GM23338 (cell line): ENCODE measurements at regions not wholly inside any gene's neighbourhood (a gene's known extent, or its start where the extent isn't known, plus 50 kb on each side); places are given as distances from the start of the nearest gene placed in this dataset.

Experiments used
- ATAC-seq: fragments of 200-7000 bp; cut with Tn5 transposase; 3 replicates; pipeline ENCODE4 v1.9.1; 2020
- DNase-seq: peaks from one replicate; pipeline ENCODE4 v3.0.0-alpha.2; 2015; ENCODE audit warnings: low spot score
- H2AFZ ChIP-seq: fragments of 200-600 bp; sonication (generic); 2 replicates; pipeline ENCODE4 v1.8.0; 2016; ENCODE audit warnings: antibody characterized with exemption, mild to moderate bottlenecking, moderate library complexity
- H3F3A ChIP-seq: fragments of 200-600 bp; sonication (generic); replicated peaks from 2 replicates; pipeline ENCODE4 v1.8.0; 2017; ENCODE audit warnings: antibody characterized with exemption, mixed run types, low read depth
- H3K27ac ChIP-seq: fragments of 200-600 bp; sonication (generic); 2 replicates; pipeline ENCODE4 v1.6.1; 2016; ENCODE audit warnings: low read depth
- H3K27me3 ChIP-seq: fragments of 200-600 bp; sonication (generic); 2 replicates; pipeline ENCODE4 v1.8.0; 2016; ENCODE audit warnings: mild to moderate bottlenecking, mixed run types, moderate library complexity; ENCODE audit not compliant: insufficient read depth
- H3K36me3 ChIP-seq: fragments of 200-600 bp; sonication (generic); 2 replicates; pipeline ENCODE4 v1.8.0; 2016; ENCODE audit warnings: mild to moderate bottlenecking; ENCODE audit not compliant: insufficient read depth
- H3K4me1 ChIP-seq: fragments of 200-600 bp; sonication (generic); 2 replicates; pipeline ENCODE4 v1.8.0; 2016; ENCODE audit warnings: mild to moderate bottlenecking, moderate library complexity; ENCODE audit not compliant: insufficient read depth
- H3K4me2 ChIP-seq: fragments of 200-600 bp; sonication (generic); 2 replicates; pipeline ENCODE4 v1.7.1; 2017; ENCODE audit warnings: mixed run types
- H3K4me3 ChIP-seq: fragments of 200-600 bp; sonication (generic); 2 replicates; pipeline ENCODE4 v1.6.1; 2016; ENCODE audit warnings: mixed run types
- H3K79me2 ChIP-seq: fragments of 200-600 bp; sonication (generic); replicated peaks from 2 replicates; pipeline ENCODE4 v1.8.0; 2017; ENCODE audit warnings: mild to moderate bottlenecking; ENCODE audit not compliant: insufficient read depth
- H3K9me2 ChIP-seq: fragments of 200-600 bp; sonication (generic); 2 replicates; pipeline ENCODE4 v1.8.0; 2017; ENCODE audit not compliant: insufficient read depth
- H4K20me1 ChIP-seq: fragments of 200-600 bp; sonication (generic); replicated peaks from 2 replicates; pipeline ENCODE4 v1.8.0; 2017; ENCODE audit warnings: mild to moderate bottlenecking; ENCODE audit not compliant: insufficient read depth
- H3K27ac Mint-ChIP-seq: 2 replicates; pipeline ENCODE4 v1.8.0; 2020; ENCODE audit warnings: inconsistent platforms, mild to moderate bottlenecking, moderate library complexity, mixed read lengths
- H3K27me3 Mint-ChIP-seq: 3 replicates; pipeline ENCODE4 v1.8.0; 2022; ENCODE audit warnings: low read depth, mild to moderate bottlenecking, moderate library complexity, mixed read lengths, inconsistent platforms; ENCODE audit not compliant: insufficient read depth, poor library complexity
- H3K36me3 Mint-ChIP-seq: 3 replicates; pipeline ENCODE4 v1.8.0; 2021; ENCODE audit warnings: low read depth, mild to moderate bottlenecking, inconsistent platforms, moderate library complexity, mixed read lengths
- H3K4me1 Mint-ChIP-seq: 3 replicates; pipeline ENCODE4 v1.8.0; 2020; ENCODE audit warnings: mild to moderate bottlenecking, inconsistent platforms, mixed read lengths
- H3K4me3 Mint-ChIP-seq: 3 replicates; pipeline ENCODE4 v1.8.0; 2021; ENCODE audit warnings: moderate library complexity, mild to moderate bottlenecking, inconsistent platforms, mixed read lengths
- H3K9me3 Mint-ChIP-seq: 3 replicates; pipeline ENCODE4 v1.8.0; 2020; ENCODE audit warnings: moderate library complexity, mild to moderate bottlenecking, inconsistent platforms, mixed read lengths
- CREB1 ChIP-seq: fragments of 250-450 bp; sonication (Bioruptor Pico); IDR thresholded peaks from 2 replicates; pipeline ENCODE4 v1.5.0; 2020; ENCODE audit warnings: low read depth, mild to moderate bottlenecking, moderate library complexity
- EZH2 ChIP-seq: fragments of 200-600 bp; sonication (generic); IDR thresholded peaks from one replicate; pipeline ENCODE4 v1.8.0; 2017; ENCODE audit warnings: antibody characterized with exemption, mild to moderate bottlenecking, low read depth; ENCODE audit not compliant: unreplicated experiment
- EZH2phosphoT487 ChIP-seq: fragments of 200-600 bp; sonication (generic); IDR thresholded peaks from one replicate; pipeline ENCODE4 v1.8.1; 2018; ENCODE audit warnings: antibody characterized with exemption; ENCODE audit not compliant: unreplicated experiment
- JUNB ChIP-seq: IDR thresholded peaks from one replicate; pipeline ENCODE4 v1.6.1; 2016; ENCODE audit warnings: antibody characterized with exemption; ENCODE audit not compliant: unreplicated experiment
- POLR2AphosphoS5 ChIP-seq: IDR thresholded peaks from 2 replicates; pipeline ENCODE4 v1.6.1; 2016; ENCODE audit warnings: antibody characterized with exemption, low read depth
- STAT1 ChIP-seq: IDR thresholded peaks from one replicate; pipeline ENCODE4 v1.6.1; 2016; ENCODE audit warnings: antibody characterized with exemption; ENCODE audit not compliant: unreplicated experiment
- ZNF114 ChIP-seq: fragments of 250-450 bp; sonication (Bioruptor Pico); IDR thresholded peaks from 2 replicates; pipeline ENCODE4 v1.5.0; 2020; ENCODE audit warnings: mild to moderate bottlenecking, moderate library complexity
- ZNF331 ChIP-seq: fragments of 250-450 bp; sonication (Bioruptor Pico); IDR thresholded peaks from 2 replicates; pipeline ENCODE4 v1.5.0; 2020; ENCODE audit warnings: low read depth, mild to moderate bottlenecking, moderate library complexity
- TF ChIP-seq, protein P1 (sequence below): IDR thresholded peaks from one replicate; pipeline ENCODE4 v1.6.1; 2018; ENCODE audit warnings: antibody characterized with exemption; ENCODE audit not compliant: unreplicated experiment
- TF ChIP-seq, protein P2 (sequence below): IDR thresholded peaks from 2 replicates; pipeline ENCODE4 v1.6.1; 2016; ENCODE audit warnings: antibody characterized with exemption
- TF ChIP-seq, protein P3 (sequence below), 2 experiments: fragments of 200-600 bp in 1 of 2; sonication (generic) in 1 of 2; conservative IDR thresholded peaks; 2 replicates each; pipeline versions ENCODE4 v1.5.1 to v1.6.1; 2016 to 2017; ENCODE audit warnings: antibody characterized with exemption in 2 of 2, low read depth in 2 of 2, mild to moderate bottlenecking in 2 of 2, moderate library complexity in 1 of 2

DNA sequence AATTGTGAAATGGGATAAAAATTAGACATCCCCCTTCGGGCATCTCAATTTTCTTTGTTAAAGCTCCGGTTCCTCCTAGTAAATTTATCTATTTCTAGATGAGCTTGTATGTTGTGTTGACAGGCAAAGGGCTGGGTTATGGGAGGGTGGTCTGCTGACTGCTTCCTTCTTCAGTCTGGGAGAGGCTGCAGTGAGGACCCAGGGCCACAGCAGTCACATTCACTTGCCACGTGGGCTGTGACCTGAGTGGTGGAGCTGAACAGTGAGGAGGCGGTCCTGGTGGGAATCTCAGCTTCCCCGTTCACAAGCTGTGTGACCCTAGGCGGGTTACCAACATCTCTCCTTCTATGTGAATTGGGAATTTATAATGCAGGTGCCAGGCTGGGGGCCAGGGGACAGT, 57.5 kb upstream of the RXRA start (continued):
- TF ChIP-seq, protein P1, sequence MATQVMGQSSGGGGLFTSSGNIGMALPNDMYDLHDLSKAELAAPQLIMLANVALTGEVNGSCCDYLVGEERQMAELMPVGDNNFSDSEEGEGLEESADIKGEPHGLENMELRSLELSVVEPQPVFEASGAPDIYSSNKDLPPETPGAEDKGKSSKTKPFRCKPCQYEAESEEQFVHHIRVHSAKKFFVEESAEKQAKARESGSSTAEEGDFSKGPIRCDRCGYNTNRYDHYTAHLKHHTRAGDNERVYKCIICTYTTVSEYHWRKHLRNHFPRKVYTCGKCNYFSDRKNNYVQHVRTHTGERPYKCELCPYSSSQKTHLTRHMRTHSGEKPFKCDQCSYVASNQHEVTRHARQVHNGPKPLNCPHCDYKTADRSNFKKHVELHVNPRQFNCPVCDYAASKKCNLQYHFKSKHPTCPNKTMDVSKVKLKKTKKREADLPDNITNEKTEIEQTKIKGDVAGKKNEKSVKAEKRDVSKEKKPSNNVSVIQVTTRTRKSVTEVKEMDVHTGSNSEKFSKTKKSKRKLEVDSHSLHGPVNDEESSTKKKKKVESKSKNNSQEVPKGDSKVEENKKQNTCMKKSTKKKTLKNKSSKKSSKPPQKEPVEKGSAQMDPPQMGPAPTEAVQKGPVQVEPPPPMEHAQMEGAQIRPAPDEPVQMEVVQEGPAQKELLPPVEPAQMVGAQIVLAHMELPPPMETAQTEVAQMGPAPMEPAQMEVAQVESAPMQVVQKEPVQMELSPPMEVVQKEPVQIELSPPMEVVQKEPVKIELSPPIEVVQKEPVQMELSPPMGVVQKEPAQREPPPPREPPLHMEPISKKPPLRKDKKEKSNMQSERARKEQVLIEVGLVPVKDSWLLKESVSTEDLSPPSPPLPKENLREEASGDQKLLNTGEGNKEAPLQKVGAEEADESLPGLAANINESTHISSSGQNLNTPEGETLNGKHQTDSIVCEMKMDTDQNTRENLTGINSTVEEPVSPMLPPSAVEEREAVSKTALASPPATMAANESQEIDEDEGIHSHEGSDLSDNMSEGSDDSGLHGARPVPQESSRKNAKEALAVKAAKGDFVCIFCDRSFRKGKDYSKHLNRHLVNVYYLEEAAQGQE: no peak
- TF ChIP-seq CREB1 (CRISPR knock-in tag): no peak
- TF ChIP-seq, protein P2, sequence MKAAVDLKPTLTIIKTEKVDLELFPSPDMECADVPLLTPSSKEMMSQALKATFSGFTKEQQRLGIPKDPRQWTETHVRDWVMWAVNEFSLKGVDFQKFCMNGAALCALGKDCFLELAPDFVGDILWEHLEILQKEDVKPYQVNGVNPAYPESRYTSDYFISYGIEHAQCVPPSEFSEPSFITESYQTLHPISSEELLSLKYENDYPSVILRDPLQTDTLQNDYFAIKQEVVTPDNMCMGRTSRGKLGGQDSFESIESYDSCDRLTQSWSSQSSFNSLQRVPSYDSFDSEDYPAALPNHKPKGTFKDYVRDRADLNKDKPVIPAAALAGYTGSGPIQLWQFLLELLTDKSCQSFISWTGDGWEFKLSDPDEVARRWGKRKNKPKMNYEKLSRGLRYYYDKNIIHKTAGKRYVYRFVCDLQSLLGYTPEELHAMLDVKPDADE: no peak
- TF ChIP-seq EZH2phosphoT487: no peak
- TF ChIP-seq POLR2AphosphoS5: no peak

DNA sequence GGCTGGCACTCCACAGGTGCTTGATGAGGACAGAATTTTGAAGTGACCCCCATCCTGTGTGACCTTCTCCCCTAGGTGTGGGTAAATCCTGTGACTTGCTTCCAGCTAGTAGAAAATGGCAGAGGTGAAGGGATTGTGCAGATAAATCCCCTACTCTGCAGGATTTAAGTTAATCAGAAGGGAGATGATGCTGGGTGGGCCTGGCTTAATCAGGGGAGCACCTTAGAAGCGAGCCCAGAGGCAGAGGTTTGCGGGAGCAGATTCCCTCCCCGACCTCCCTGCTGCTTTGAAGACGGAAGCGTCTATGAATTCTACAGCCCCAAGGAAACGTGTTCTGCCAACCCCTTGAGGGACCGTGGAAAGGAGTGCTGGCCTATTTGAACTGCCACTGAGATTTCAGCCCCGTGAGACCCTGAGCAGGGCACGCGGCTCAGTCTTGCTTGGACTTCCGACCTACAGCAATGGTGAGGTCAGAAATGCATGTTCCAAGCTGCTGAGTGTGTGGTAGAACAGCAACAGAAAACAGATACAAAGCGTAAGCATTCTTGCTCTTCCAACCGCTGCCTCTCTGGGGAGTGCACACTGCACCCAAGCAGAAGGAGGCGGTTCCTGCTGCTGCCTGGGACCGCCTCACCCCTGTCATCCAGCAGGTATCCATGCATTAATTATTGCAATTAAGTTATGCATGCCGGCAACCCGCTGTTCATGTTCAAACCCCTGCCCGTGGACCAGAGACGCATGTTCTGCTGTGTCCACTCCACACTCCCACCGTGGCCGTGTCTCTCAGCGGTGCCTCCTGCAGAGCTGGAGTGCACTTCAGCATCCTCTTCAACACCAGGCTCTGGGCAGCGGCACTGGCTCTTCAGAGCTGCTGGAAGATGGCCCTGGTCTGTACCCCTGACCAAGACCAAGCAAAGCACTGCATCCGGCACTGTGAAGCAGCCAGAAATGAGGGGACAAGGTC, 54.6 kb upstream of the RXRA start:
- no peaks in the 10 kb centered on the region for H3F3A ChIP-seq
- no peaks in the 10 kb centered on the region for H3K4me1 ChIP-seq
- H3K9me2 ChIP-seq: no peaks in the 10 kb centered on the region
- Mint-ChIP-seq H3K36me3 (no peaks in the 10 kb centered on the region; the same call in 2 of the 3 replicates), H3K9me3 (no peaks in the 10 kb centered on the region; the same call in 2 of the 3 replicates), H3K4me3 (no peak overlapping the region; the same call in 2 of the 3 replicates), H3K4me1 (peaks cover 25% of the 10 kb centered on the region), H3K27me3 (peaks cover 14% of the 10 kb centered on the region), H3K27ac (peak overlapping the region; percentile 52; the same call in 1 of the 2 replicates)
- no peak overlapping the region for H3K4me2 ChIP-seq
- TF ChIP-seq ZNF114 (CRISPR knock-in tag) (no peak), STAT1 (no peak), EZH2phosphoT487 (no peak), ZNF331 (CRISPR knock-in tag) (no peak), JUNB (no peak), CREB1 (CRISPR knock-in tag) (no peak), EZH2 (no peak)
- TF ChIP-seq, protein P1: no peak
- TF ChIP-seq, protein P3, sequence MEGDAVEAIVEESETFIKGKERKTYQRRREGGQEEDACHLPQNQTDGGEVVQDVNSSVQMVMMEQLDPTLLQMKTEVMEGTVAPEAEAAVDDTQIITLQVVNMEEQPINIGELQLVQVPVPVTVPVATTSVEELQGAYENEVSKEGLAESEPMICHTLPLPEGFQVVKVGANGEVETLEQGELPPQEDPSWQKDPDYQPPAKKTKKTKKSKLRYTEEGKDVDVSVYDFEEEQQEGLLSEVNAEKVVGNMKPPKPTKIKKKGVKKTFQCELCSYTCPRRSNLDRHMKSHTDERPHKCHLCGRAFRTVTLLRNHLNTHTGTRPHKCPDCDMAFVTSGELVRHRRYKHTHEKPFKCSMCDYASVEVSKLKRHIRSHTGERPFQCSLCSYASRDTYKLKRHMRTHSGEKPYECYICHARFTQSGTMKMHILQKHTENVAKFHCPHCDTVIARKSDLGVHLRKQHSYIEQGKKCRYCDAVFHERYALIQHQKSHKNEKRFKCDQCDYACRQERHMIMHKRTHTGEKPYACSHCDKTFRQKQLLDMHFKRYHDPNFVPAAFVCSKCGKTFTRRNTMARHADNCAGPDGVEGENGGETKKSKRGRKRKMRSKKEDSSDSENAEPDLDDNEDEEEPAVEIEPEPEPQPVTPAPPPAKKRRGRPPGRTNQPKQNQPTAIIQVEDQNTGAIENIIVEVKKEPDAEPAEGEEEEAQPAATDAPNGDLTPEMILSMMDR (conservative IDR thresholded peaks at IDR 0.05; ENCODE audit: low read depth in 2 of 2): no peak
- no peak overlapping the region for H3K27ac ChIP-seq
- no peaks in the 10 kb centered on the region for H3K27me3 ChIP-seq
- DNase-seq (no peak), ATAC-seq (no peak)
- no peak overlapping the region for H2AFZ ChIP-seq
- H3K36me3 ChIP-seq: no peaks in the 10 kb centered on the region
- H3K4me3 ChIP-seq: no peak overlapping the region
- H3K79me2 ChIP-seq: no peaks in the 10 kb centered on the region
- H4K20me1 ChIP-seq: no peaks in the 10 kb centered on the region
